GM23338 (cell line): ENCODE measurements at regions not wholly inside any gene's neighbourhood (a gene's known extent, or its start where the extent isn't known, plus 50 kb on each side); places are given as distances from the start of the nearest gene placed in this dataset.
A peak's percentile ranks its signal among the peaks of the same experiment; 100 is the strongest.

ENCODE experiments used
- ATAC-seq: fragments of 200-7000 bp; cut with Tn5 transposase; 3 replicates; pipeline ENCODE4 v1.9.1; 2020
- DNase-seq: peaks from one replicate; pipeline ENCODE4 v3.0.0-alpha.2; 2015; ENCODE audit warnings: low spot score
- H2AFZ ChIP-seq: fragments of 200-600 bp; sonication (generic); 2 replicates; pipeline ENCODE4 v1.8.0; 2016; ENCODE audit warnings: antibody characterized with exemption, mild to moderate bottlenecking, moderate library complexity
- H3F3A ChIP-seq: fragments of 200-600 bp; sonication (generic); replicated peaks from 2 replicates; pipeline ENCODE4 v1.8.0; 2017; ENCODE audit warnings: antibody characterized with exemption, mixed run types, low read depth
- H3K27ac ChIP-seq: fragments of 200-600 bp; sonication (generic); 2 replicates; pipeline ENCODE4 v1.6.1; 2016; ENCODE audit warnings: low read depth
- H3K27me3 ChIP-seq: fragments of 200-600 bp; sonication (generic); 2 replicates; pipeline ENCODE4 v1.8.0; 2016; ENCODE audit warnings: mild to moderate bottlenecking, mixed run types, moderate library complexity; ENCODE audit not compliant: insufficient read depth
- H3K36me3 ChIP-seq: fragments of 200-600 bp; sonication (generic); 2 replicates; pipeline ENCODE4 v1.8.0; 2016; ENCODE audit warnings: mild to moderate bottlenecking; ENCODE audit not compliant: insufficient read depth
- H3K4me1 ChIP-seq: fragments of 200-600 bp; sonication (generic); 2 replicates; pipeline ENCODE4 v1.8.0; 2016; ENCODE audit warnings: mild to moderate bottlenecking, moderate library complexity; ENCODE audit not compliant: insufficient read depth
- H3K4me2 ChIP-seq: fragments of 200-600 bp; sonication (generic); 2 replicates; pipeline ENCODE4 v1.7.1; 2017; ENCODE audit warnings: mixed run types
- H3K4me3 ChIP-seq: fragments of 200-600 bp; sonication (generic); 2 replicates; pipeline ENCODE4 v1.6.1; 2016; ENCODE audit warnings: mixed run types
- H3K79me2 ChIP-seq: fragments of 200-600 bp; sonication (generic); replicated peaks from 2 replicates; pipeline ENCODE4 v1.8.0; 2017; ENCODE audit warnings: mild to moderate bottlenecking; ENCODE audit not compliant: insufficient read depth
- H3K9me2 ChIP-seq: fragments of 200-600 bp; sonication (generic); 2 replicates; pipeline ENCODE4 v1.8.0; 2017; ENCODE audit not compliant: insufficient read depth
- H4K20me1 ChIP-seq: fragments of 200-600 bp; sonication (generic); replicated peaks from 2 replicates; pipeline ENCODE4 v1.8.0; 2017; ENCODE audit warnings: mild to moderate bottlenecking; ENCODE audit not compliant: insufficient read depth
- H3K27ac Mint-ChIP-seq: 2 replicates; pipeline ENCODE4 v1.8.0; 2020; ENCODE audit warnings: inconsistent platforms, mild to moderate bottlenecking, moderate library complexity, mixed read lengths
- H3K27me3 Mint-ChIP-seq: 3 replicates; pipeline ENCODE4 v1.8.0; 2022; ENCODE audit warnings: low read depth, mild to moderate bottlenecking, moderate library complexity, mixed read lengths, inconsistent platforms; ENCODE audit not compliant: insufficient read depth, poor library complexity
- H3K36me3 Mint-ChIP-seq: 3 replicates; pipeline ENCODE4 v1.8.0; 2021; ENCODE audit warnings: low read depth, mild to moderate bottlenecking, inconsistent platforms, moderate library complexity, mixed read lengths
- H3K4me1 Mint-ChIP-seq: 3 replicates; pipeline ENCODE4 v1.8.0; 2020; ENCODE audit warnings: mild to moderate bottlenecking, inconsistent platforms, mixed read lengths
- H3K4me3 Mint-ChIP-seq: 3 replicates; pipeline ENCODE4 v1.8.0; 2021; ENCODE audit warnings: moderate library complexity, mild to moderate bottlenecking, inconsistent platforms, mixed read lengths
- H3K9me3 Mint-ChIP-seq: 3 replicates; pipeline ENCODE4 v1.8.0; 2020; ENCODE audit warnings: moderate library complexity, mild to moderate bottlenecking, inconsistent platforms, mixed read lengths
- CREB1 ChIP-seq: fragments of 250-450 bp; sonication (Bioruptor Pico); IDR thresholded peaks from 2 replicates; pipeline ENCODE4 v1.5.0; 2020; ENCODE audit warnings: low read depth, mild to moderate bottlenecking, moderate library complexity
- CTCF ChIP-seq, 2 experiments: fragments of 200-600 bp in 1 of 2; sonication (generic) in 1 of 2; conservative IDR thresholded peaks; 2 replicates each; pipeline versions ENCODE4 v1.5.1 to v1.6.1; 2016 to 2017; ENCODE audit warnings: antibody characterized with exemption in 2 of 2, low read depth in 2 of 2, mild to moderate bottlenecking in 2 of 2, moderate library complexity in 1 of 2
- EZH2 ChIP-seq: fragments of 200-600 bp; sonication (generic); IDR thresholded peaks from one replicate; pipeline ENCODE4 v1.8.0; 2017; ENCODE audit warnings: antibody characterized with exemption, mild to moderate bottlenecking, low read depth; ENCODE audit not compliant: unreplicated experiment
- EZH2phosphoT487 ChIP-seq: fragments of 200-600 bp; sonication (generic); IDR thresholded peaks from one replicate; pipeline ENCODE4 v1.8.1; 2018; ENCODE audit warnings: antibody characterized with exemption; ENCODE audit not compliant: unreplicated experiment
- JUNB ChIP-seq: IDR thresholded peaks from one replicate; pipeline ENCODE4 v1.6.1; 2016; ENCODE audit warnings: antibody characterized with exemption; ENCODE audit not compliant: unreplicated experiment
- POLR2AphosphoS5 ChIP-seq: IDR thresholded peaks from 2 replicates; pipeline ENCODE4 v1.6.1; 2016; ENCODE audit warnings: antibody characterized with exemption, low read depth
- REST ChIP-seq: IDR thresholded peaks from one replicate; pipeline ENCODE4 v1.6.1; 2018; ENCODE audit warnings: antibody characterized with exemption; ENCODE audit not compliant: unreplicated experiment
- STAT1 ChIP-seq: IDR thresholded peaks from one replicate; pipeline ENCODE4 v1.6.1; 2016; ENCODE audit warnings: antibody characterized with exemption; ENCODE audit not compliant: unreplicated experiment
- ZNF331 ChIP-seq: fragments of 250-450 bp; sonication (Bioruptor Pico); IDR thresholded peaks from 2 replicates; pipeline ENCODE4 v1.5.0; 2020; ENCODE audit warnings: low read depth, mild to moderate bottlenecking, moderate library complexity

- Mint-ChIP-seq H3K36me3 (0 out of 3 replicates have a peak, but pooled peaks cover 4% of the 10 kb centered on the region), H3K9me3 (peaks cover 14% of the 10 kb centered on the region), H3K27me3 (peaks cover 17% of the 10 kb centered on the region), H3K4me3 (no peak overlapping the region), H3K4me1 (peaks cover 5% of the 10 kb centered on the region), H3K27ac (no peak overlapping the region)
- Histone ChIP-seq H2AFZ (no peak overlapping the region), H3K4me3 (no peak overlapping the region), H3K4me1 (no peaks in the 10 kb centered on the region), H3K27ac (no peak overlapping the region), H3K4me2 (no peak overlapping the region), H3K79me2 (no peaks in the 10 kb centered on the region), H3F3A (no peaks in the 10 kb centered on the region), H4K20me1 (no peaks in the 10 kb centered on the region), H3K27me3 (peaks cover 5% of the 10 kb centered on the region), H3K36me3 (no peaks in the 10 kb centered on the region), H3K9me2 (no peaks in the 10 kb centered on the region)
- TF ChIP-seq CTCF (conservative IDR thresholded peaks at IDR 0.05; ENCODE audit: low read depth in 2 of 2) (peak; percentile 76 to 86), CREB1 (CRISPR knock-in tag) (no peak)
- DNase-seq (peak; percentile 78), ATAC-seq (peak; percentile 65)
Observed at GRCh38 chr15:31489801-31490646, 163.4 kb downstream of the KLF13 start.

GRCh38 chr15:31494786-31495185, 168.2 kb downstream of the KLF13 start:
- H3K36me3 Mint-ChIP-seq = 0 out of 3 replicates have a peak, but pooled peaks cover 4% of the 10 kb centered on the region
- H3K9me3 Mint-ChIP-seq = peaks cover 8% of the 10 kb centered on the region
- no peak for ATAC-seq

More at GRCh38 chr15:31494786-31495185, 168.2 kb downstream of the KLF13 start:
- Histone ChIP-seq H3K4me3 (no peak overlapping the region), H3K9me2 (no peaks in the 10 kb centered on the region), H2AFZ (no peak overlapping the region), H3K27me3 (no peaks in the 10 kb centered on the region), H3K36me3 (no peaks in the 10 kb centered on the region), H3K79me2 (no peaks in the 10 kb centered on the region), H4K20me1 (no peaks in the 10 kb centered on the region), H3F3A (no peaks in the 10 kb centered on the region), H3K27ac (no peak overlapping the region), H3K4me2 (no peak overlapping the region), H3K4me1 (no peaks in the 10 kb centered on the region)
- no peak overlapping the region for H3K4me3 Mint-ChIP-seq
- H3K4me1 Mint-ChIP-seq = no peaks in the 10 kb centered on the region
- H3K27me3 Mint-ChIP-seq = peaks cover 6% of the 10 kb centered on the region
- TF ChIP-seq JUNB = no peak
- TF ChIP-seq REST = no peak
- TF ChIP-seq EZH2phosphoT487 = no peak
- no peak for TF ChIP-seq ZNF331
- TF ChIP-seq POLR2AphosphoS5 = no peak
- TF ChIP-seq STAT1 = no peak
- no peak for TF ChIP-seq EZH2
- no peak overlapping the region for H3K27ac Mint-ChIP-seq
- DNase-seq = no peak
